Endothelial cell of umbilical vein (primary cell): ENCODE measurements at regions not wholly inside any gene's neighbourhood (a gene's known extent, or its start where the extent isn't known, plus 50 kb on each side); places are given as distances from the start of the nearest gene placed in this dataset.

Experiments
- BruUV-seq: library from RNA; stranded (reverse); fragments of 400-500 nt; replicated peaks from 2 replicates; lab custom pipeline; 2021; lab: Mats Ljungman, UMichigan
- CTCF ChIA-PET: fragments of 300-600, 350-600 bp; sonication (Branson Sonifier 250); formaldehyde crosslinking; loops from one replicate; lab custom pipeline; 2021; ENCODE audit warnings: antibody characterized with exemption, inconsistent platforms; lab: Charles Lee
- POLR2A ChIA-PET: fragments of 300-600, 350-600 bp; sonication (Branson Sonifier 250); formaldehyde crosslinking; loops from one replicate; lab custom pipeline; 2021; ENCODE audit warnings: antibody characterized with exemption, inconsistent platforms; lab: Charles Lee
- DNase-seq: peaks from one replicate; pipeline ENCODE4 v3.0.0-alpha.2; 2011; ENCODE audit warnings: low read depth, low spot score
- FAIRE-seq: peaks from 2 replicates; lab custom pipeline; 2011; peaks lifted over from hg19 to GRCh38; lab: Jason Lieb, UNC
- H2AFZ ChIP-seq: 2 replicates; pipeline ENCODE4 v1.6.0; 2012; ENCODE audit warnings: low read depth, low read length, control low read depth, inconsistent platforms
- H3K27ac ChIP-seq: 2 replicates; pipeline ENCODE4 v1.5.1; 2011; ENCODE audit warnings: low read depth, mild to moderate bottlenecking, control low read depth, low read length, moderate library complexity; ENCODE audit not compliant: insufficient read depth
- H3K27me3 ChIP-seq, 2 experiments: 2 replicates each; pipeline versions ENCODE4 v1.6.0 to v1.6.1; 2011; ENCODE audit warnings: low read length in 2 of 2, mixed read lengths in 1 of 2; ENCODE audit not compliant: control insufficient read depth in 2 of 2, insufficient read depth in 2 of 2
- H3K36me3 ChIP-seq, 2 experiments: 2 replicates in 1 of 2; 3 replicates in 1 of 2; pipeline ENCODE4 v1.5.1; 2011; ENCODE audit warnings: low read length in 2 of 2, mild to moderate bottlenecking in 1 of 2, moderate library complexity in 1 of 2; ENCODE audit not compliant: control insufficient read depth in 2 of 2, insufficient read depth in 2 of 2; ENCODE audit errors: extremely low read depth in 1 of 2
- H3K4me1 ChIP-seq: 3 replicates; pipeline ENCODE4 v1.5.1; 2011; ENCODE audit warnings: mild to moderate bottlenecking, low read length; ENCODE audit not compliant: control insufficient read depth, insufficient read depth; ENCODE audit errors: extremely low read depth
- H3K4me2 ChIP-seq: 2 replicates; pipeline ENCODE4 v1.6.1; 2011; ENCODE audit warnings: low read length, control low read depth, mixed read lengths; ENCODE audit not compliant: insufficient read depth
- H3K4me3 ChIP-seq, 3 experiments: fragments of 200-600 bp in 1 of 3; sonication (generic), shearing (Covaris generic) in 1 of 3; replicated peaks in 1 of 3; 2 replicates each; pipeline ENCODE4 v1.5.1; 2011 to 2016; ENCODE audit warnings: control low read depth in 3 of 3, low read length in 3 of 3, mild to moderate bottlenecking in 2 of 3, inconsistent platforms in 1 of 3, low read depth in 1 of 3, moderate library complexity in 1 of 3; ENCODE audit not compliant: insufficient read depth in 1 of 3
- H3K79me2 ChIP-seq: 2 replicates; pipeline ENCODE4 v1.6.0; 2012; ENCODE audit warnings: low read length, inconsistent platforms; ENCODE audit not compliant: control insufficient read depth, insufficient read depth
- H3K9ac ChIP-seq: replicated peaks from 2 replicates; pipeline ENCODE3; 2011; ENCODE audit warnings: low read length, control low read depth; ENCODE audit not compliant: insufficient read depth; ENCODE audit errors: extremely low read depth
- H3K9me1 ChIP-seq: replicated peaks from 3 replicates; pipeline ENCODE4 v1.6.0; 2011; ENCODE audit warnings: mild to moderate bottlenecking, low read length; ENCODE audit not compliant: control insufficient read depth, insufficient read depth; ENCODE audit errors: extremely low read depth
- H3K9me3 ChIP-seq: replicated peaks from 2 replicates; pipeline ENCODE4 v1.5.1; 2012; ENCODE audit warnings: low read length, inconsistent platforms; ENCODE audit not compliant: control insufficient read depth, insufficient read depth
- H4K20me1 ChIP-seq: replicated peaks from 2 replicates; pipeline ENCODE3; 2011; ENCODE audit warnings: mild to moderate bottlenecking, low read length; ENCODE audit not compliant: control insufficient read depth, insufficient read depth; ENCODE audit errors: extremely low read depth
- EZH2 ChIP-seq: IDR thresholded peaks from 2 replicates; pipeline ENCODE4 v1.6.1; 2012; ENCODE audit warnings: borderline replicate concordance, low read depth, mild to moderate bottlenecking, moderate library complexity, low read length, inconsistent platforms; ENCODE audit not compliant: severe bottlenecking
- FOS ChIP-seq: IDR thresholded peaks from 2 replicates; pipeline ENCODE4 v1.6.1; 2011; ENCODE audit warnings: mild to moderate bottlenecking, low read length, moderate library complexity, borderline replicate concordance; ENCODE audit not compliant: insufficient read depth
- GATA2 ChIP-seq: IDR thresholded peaks from 2 replicates; pipeline ENCODE4 v1.7.0; 2011; ENCODE audit warnings: low read depth, mild to moderate bottlenecking, moderate library complexity, mixed read lengths, low read length; ENCODE audit not compliant: insufficient read length, insufficient read depth
- JUN ChIP-seq: IDR thresholded peaks from 2 replicates; pipeline ENCODE4 v1.6.1; 2011; ENCODE audit warnings: borderline replicate concordance, low read depth; ENCODE audit not compliant: insufficient read length, insufficient read depth
- POLR2A ChIP-seq: IDR thresholded peaks from 2 replicates; pipeline ENCODE4 v1.6.1; 2012; ENCODE audit warnings: low read depth, mild to moderate bottlenecking, control low read depth, low read length
- dilution Hi-C: fragments of 300-500 bp; cut with MboI; formaldehyde crosslinking; loops from one replicate; pipeline ENCODE4 v1.15.0; 2019; ENCODE audit warnings: low sequenced_read_pairs; ENCODE audit not compliant: extremely low pct_ligation_motif_present
- intact Hi-C: fragments of 100-400 bp; cut with micrococcal nuclease; formaldehyde crosslinking; loops from one replicate; pipeline ENCODE4 v1.10.0; 2022
- TF ChIP-seq, protein P1 (sequence below): IDR thresholded peaks from 2 replicates; pipeline ENCODE4 v1.6.1; 2011; ENCODE audit not compliant: insufficient read depth, insufficient read length

DNA sequence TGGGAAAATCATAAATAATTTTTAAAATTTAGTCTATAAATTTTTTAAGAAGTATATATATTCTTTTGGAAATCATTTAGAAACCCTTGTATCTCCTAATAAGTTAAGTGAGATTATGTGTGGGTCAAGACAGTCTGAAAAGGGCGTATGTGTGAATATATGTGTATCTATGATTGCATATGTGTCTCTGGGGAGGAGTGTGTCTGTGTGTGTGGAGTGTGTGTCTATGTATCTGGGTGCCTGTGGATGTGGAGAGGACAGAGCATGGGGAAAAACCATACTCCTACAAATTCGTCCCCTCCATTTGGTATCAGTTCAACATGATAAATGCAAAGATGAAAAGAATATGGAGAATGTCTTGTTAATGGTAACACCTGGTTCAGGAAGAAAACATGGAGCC is 342.0 kb upstream of the ACTBL2 start:
- Histone ChIP-seq H3K4me3 (no peak overlapping the region), H3K9me3 (no peaks in the 10 kb centered on the region), H3K27me3 (no peaks in the 10 kb centered on the region), H3K9ac (no peak overlapping the region), H4K20me1 (no peaks in the 10 kb centered on the region), H2AFZ (no peak overlapping the region), H3K9me1 (no peaks in the 10 kb centered on the region), H3K36me3 (no peaks in the 10 kb centered on the region), H3K27ac (no peak overlapping the region), H3K4me1 (no peaks in the 10 kb centered on the region), H3K79me2 (no peaks in the 10 kb centered on the region), H3K4me2 (no peak overlapping the region)
- BruUV-seq, result no TSS peak
- intact Hi-C loops (no loop called here), dilution Hi-C loops (no loop called here)
- no peak for FAIRE-seq
- CTCF ChIA-PET, result no interaction called here
- POLR2A ChIA-PET, result no interaction called here
- DNase-seq, result no peak
- TF ChIP-seq FOS (no peak), JUN (no peak), POLR2A (no peak), GATA2 (no peak)
- TF ChIP-seq, protein P1, sequence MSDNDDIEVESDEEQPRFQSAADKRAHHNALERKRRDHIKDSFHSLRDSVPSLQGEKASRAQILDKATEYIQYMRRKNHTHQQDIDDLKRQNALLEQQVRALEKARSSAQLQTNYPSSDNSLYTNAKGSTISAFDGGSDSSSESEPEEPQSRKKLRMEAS, result no peak

DNA sequence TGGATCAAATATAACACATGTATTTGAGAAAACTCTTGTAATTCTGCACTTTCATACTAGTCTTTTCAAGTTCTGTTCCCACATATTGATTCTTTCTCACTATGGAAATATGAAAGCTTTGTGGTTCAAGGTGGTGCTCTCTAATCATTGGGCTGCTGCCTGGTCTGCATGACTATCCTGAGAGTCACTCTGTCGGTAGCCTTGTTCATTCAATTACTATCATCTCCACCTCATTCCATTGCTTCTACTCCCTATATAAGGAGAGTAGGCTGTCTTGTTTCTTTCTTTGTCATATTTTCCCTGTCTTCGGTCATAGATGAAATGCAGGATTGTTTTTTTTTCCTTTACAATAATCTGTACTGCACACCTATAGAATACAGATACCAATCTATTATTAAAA is 341.4 kb upstream of the ACTBL2 start:
- no peaks in the 10 kb centered on the region for H3K4me1 ChIP-seq
- H3K27ac ChIP-seq, result no peak overlapping the region
- no peak overlapping the region for H3K4me3 ChIP-seq
- no peak overlapping the region for H2AFZ ChIP-seq
- no peaks in the 10 kb centered on the region for H3K36me3 ChIP-seq
- FAIRE-seq (no peak), DNase-seq (no peak)
- TF ChIP-seq, protein P1, result no peak
- TF ChIP-seq EZH2 (no peak), GATA2 (no peak)
- CTCF ChIA-PET, result interaction anchor here (1.3 kb wide), 1 partner anchor 9 kb away, joined by 3 read pairs; no protein-coding TSS in a partner anchor
- H3K9me3 ChIP-seq, result no peaks in the 10 kb centered on the region
- BruUV-seq, result no TSS peak
- intact Hi-C loops (no loop called here), dilution Hi-C loops (no loop called here)
- no peaks in the 10 kb centered on the region for H3K79me2 ChIP-seq
- no peaks in the 10 kb centered on the region for H4K20me1 ChIP-seq
- H3K9me1 ChIP-seq, result no peaks in the 10 kb centered on the region
- H3K4me2 ChIP-seq, result no peak overlapping the region
- POLR2A ChIA-PET, result no interaction called here
- H3K27me3 ChIP-seq, result no peaks in the 10 kb centered on the region
- H3K9ac ChIP-seq, result no peak overlapping the region
